Panc1 (cell line): ENCODE measurements at regions not wholly inside any gene's neighbourhood (a gene's known extent, or its start where the extent isn't known, plus 50 kb on each side); places are given as distances from the start of the nearest gene placed in this dataset.

Source experiments
- POLR2AphosphoS5 ChIP-seq: IDR thresholded peaks from 2 replicates; pipeline ENCODE4 v1.6.1; 2012; ENCODE audit warnings: mild to moderate bottlenecking, low read depth, low read length, moderate library complexity
- TCF7L2 ChIP-seq: IDR thresholded peaks from 2 replicates; pipeline ENCODE4 v1.6.1; 2011; ENCODE audit warnings: mild to moderate bottlenecking, low read depth, low read length, inconsistent platforms
- TF ChIP-seq, protein P1 (sequence below): fragments of 450-650 bp; IDR thresholded peaks from 2 replicates; pipeline ENCODE4 v1.5.1; 2017; ENCODE audit warnings: mild to moderate bottlenecking

DNA sequence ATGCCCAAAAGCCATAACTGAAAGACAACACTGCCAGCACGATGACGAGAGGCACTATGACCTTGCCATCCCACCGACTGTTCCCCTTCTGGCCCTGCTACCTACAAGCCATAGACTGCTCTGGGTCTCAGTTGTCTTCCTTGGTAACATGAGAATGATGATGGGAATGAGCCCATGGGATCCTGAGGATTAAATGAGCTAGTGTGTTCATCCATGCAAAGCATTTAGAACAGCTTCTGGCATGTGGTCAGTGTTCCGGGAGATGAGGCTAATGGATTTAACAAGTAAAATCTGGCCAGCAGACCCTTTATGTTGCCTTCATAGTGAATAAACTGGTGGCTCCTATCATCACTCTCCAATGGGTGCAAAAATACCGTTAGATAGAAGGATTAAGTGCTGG is 62.4 kb upstream of the WDR11 start:
- TF ChIP-seq, protein P1, sequence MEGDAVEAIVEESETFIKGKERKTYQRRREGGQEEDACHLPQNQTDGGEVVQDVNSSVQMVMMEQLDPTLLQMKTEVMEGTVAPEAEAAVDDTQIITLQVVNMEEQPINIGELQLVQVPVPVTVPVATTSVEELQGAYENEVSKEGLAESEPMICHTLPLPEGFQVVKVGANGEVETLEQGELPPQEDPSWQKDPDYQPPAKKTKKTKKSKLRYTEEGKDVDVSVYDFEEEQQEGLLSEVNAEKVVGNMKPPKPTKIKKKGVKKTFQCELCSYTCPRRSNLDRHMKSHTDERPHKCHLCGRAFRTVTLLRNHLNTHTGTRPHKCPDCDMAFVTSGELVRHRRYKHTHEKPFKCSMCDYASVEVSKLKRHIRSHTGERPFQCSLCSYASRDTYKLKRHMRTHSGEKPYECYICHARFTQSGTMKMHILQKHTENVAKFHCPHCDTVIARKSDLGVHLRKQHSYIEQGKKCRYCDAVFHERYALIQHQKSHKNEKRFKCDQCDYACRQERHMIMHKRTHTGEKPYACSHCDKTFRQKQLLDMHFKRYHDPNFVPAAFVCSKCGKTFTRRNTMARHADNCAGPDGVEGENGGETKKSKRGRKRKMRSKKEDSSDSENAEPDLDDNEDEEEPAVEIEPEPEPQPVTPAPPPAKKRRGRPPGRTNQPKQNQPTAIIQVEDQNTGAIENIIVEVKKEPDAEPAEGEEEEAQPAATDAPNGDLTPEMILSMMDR = no peak
- TF ChIP-seq TCF7L2 = no peak
- no peak for TF ChIP-seq POLR2AphosphoS5
